DMS53 treated with DMSO at 0.1 percent for 48 hours (cell line): ENCODE measurements at regions not wholly inside any gene's neighbourhood (a gene's known extent, or its start where the extent isn't known, plus 50 kb on each side); places are given as distances from the start of the nearest gene placed in this dataset.
"Not testable (repeated sequence)": the region's sequence is repeated elsewhere in the genome, so short reads cannot be mapped to it uniquely, and the experiment has no call there.

ENCODE experiments used
- DNase-seq: peaks from one replicate; lab custom pipeline; 2025; ENCODE audit not compliant: unreplicated experiment; lab: John Stamatoyannopoulos, UW

- DNase-seq, result no peak
These were observed 934.4 kb upstream of the SLITRK1 start for GRCh38 chr13:84816567-84817105.

DNA sequence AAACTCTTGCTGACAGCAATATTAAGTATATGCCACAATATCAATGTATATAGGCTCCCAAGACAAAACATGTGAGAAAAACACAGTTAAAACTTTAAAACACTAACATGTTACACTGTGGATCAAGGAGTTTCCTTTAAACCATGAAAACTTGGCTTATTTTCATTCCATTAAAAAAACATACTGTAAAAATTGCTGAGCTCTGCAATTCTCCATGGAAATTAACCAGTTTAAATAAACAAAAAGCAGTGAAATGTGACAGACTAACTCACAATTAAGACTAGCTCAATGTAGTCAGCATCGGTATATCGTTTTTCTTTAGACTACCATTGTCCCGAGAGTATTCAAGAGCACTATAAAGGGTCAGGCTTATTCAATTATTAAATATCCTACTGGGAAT lies 930.5 kb upstream of the SLITRK1 start:
- no peak for DNase-seq

- no peak for DNase-seq
These were observed 929.8 kb upstream of the SLITRK1 start for GRCh38 chr13:84812078-84812477.

DNA sequence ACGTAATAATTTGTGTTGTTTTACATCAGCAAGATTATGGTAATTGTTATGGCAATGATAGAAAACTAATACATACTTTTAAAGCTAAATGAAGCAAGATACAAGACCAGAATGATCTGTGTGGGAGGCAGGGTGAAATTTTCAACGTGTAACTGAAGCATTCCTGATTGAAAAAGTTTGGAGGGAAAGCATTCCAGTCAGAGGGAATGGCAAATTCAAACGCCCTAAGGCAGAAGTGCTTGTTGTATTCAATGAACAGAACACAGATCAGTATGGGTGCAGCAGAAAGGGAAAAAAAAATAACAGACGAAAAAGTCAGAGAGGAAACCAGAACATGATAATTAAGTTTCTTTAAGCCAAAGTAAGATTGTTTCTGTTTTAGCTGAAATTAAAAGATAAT lies 928.5 kb upstream of the SLITRK1 start:
- DNase-seq, result no peak

DNA sequence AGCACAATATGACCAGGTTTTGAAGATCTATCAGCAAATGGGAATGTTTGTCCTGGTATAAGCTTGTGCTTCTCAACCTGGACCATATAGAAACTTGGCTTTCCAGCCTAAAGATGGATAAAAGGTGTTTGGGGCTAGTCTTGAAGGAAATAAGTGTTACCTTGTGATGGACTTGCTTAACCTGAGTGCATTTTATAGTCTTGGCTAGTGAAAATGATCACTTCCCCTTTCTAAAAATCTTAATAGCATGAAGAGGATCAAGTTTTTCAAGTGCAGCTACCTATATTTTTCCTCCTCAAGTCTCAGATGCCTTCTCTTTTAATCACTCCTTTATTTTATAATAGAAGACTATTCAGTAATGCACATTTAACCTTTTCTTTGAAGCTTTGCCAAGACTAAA lies 919.8 kb upstream of the SLITRK1 start:
- DNase-seq, result no peak

- DNase-seq, result no peak
These were observed 902.3 kb upstream of the SLITRK1 start for GRCh38 chr13:84784443-84785153.

DNA sequence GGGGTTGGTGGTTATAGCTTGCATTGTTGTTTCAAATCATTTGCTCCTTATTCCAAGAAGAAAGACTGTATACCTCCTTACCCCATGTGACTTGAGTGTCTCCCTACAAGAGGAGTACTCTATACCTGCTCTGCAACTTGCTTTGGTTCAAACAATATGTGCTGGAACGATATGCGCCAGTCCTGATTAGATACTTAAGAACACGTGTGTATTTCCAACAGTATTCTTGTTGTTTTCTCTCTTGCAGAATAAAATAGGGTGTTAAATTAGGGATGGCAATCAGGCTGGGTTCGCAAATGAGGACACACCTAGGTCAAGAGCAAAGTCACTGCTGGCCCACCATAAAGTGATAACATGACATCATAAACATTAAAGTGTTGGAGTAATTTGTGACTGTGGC lies 895.0 kb upstream of the SLITRK1 start:
- no peak for DNase-seq

- no peak for DNase-seq
These were observed 894.3 kb upstream of the SLITRK1 start for GRCh38 chr13:84776593-84776992.

GRCh38 chr13:84775920-84776319 lies 893.6 kb upstream of the SLITRK1 start:
- not testable (repeated sequence) for DNase-seq

- DNase-seq, result no peak
These were observed 891.8 kb upstream of the SLITRK1 start for GRCh38 chr13:84774111-84774510.

DNA sequence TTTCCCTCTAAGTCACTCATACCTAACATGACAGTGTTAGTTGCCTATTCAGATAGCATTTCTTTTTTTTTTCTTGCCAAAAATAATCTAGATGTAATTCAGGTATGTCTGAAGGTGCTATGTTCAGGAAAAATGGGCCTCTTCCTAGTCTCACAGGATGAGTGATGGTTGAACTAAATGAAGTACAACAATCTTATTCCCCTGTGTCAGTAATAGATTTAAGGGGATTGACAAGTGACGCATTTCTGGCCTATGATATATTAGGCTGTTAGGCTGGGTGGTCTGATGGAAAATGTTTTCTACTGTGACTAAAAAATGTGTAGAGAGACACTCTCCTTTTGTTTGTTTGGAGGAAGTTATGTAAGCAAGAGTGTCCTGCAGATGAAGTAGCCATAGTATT lies 878.7 kb upstream of the SLITRK1 start:
- DNase-seq, result no peak

GRCh38 chr13:84749126-84749525 lies 866.9 kb upstream of the SLITRK1 start:
- DNase-seq, result no peak

- DNase-seq, result no peak
These were observed 862.8 kb upstream of the SLITRK1 start for GRCh38 chr13:84745051-84745551.

- DNase-seq, result no peak
These were observed 861.9 kb upstream of the SLITRK1 start for GRCh38 chr13:84744203-84744602.

GRCh38 chr13:84741253-84741652 lies 859.0 kb upstream of the SLITRK1 start:
- no peak for DNase-seq

DNA sequence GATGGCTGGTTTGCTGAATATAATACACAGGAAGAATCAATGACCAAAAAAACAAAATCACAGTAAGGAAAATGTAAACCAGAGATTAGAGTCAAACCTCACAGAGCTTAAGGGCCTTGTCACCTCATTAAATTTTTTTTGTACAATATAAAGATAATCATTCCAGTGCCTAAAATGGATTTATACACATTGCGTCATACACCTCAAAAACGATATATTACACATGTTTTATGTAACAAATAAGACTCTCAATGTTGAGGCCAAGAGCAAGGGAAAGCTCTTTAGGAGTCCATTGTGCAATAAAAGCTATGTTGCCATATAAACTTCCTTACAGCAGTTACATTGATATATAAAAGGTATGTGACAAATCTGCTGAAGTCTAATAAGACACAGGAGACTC lies 856.7 kb upstream of the SLITRK1 start:
- DNase-seq, result no peak

GRCh38 chr13:84737661-84738060 lies 855.4 kb upstream of the SLITRK1 start:
- DNase-seq, result no peak

DNA sequence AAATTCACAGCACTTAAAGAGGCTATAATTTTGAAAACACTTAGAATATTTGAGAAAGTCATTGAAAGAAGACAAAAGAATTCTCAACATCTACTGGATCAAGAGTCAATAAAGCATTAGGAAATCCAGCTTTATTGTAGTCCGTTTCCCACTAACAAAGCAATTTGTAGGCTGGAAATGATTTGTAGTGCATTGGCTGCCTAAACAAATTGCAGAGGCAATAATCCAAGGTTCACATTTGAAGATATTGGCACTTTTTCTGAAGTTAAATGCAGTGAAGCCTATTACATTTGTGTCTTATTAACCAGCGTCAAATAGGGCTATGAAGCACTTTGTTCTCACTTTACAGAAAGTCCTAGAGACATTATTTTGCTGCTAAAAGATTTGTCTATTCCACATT lies 848.1 kb upstream of the SLITRK1 start:
- no peak for DNase-seq

DNA sequence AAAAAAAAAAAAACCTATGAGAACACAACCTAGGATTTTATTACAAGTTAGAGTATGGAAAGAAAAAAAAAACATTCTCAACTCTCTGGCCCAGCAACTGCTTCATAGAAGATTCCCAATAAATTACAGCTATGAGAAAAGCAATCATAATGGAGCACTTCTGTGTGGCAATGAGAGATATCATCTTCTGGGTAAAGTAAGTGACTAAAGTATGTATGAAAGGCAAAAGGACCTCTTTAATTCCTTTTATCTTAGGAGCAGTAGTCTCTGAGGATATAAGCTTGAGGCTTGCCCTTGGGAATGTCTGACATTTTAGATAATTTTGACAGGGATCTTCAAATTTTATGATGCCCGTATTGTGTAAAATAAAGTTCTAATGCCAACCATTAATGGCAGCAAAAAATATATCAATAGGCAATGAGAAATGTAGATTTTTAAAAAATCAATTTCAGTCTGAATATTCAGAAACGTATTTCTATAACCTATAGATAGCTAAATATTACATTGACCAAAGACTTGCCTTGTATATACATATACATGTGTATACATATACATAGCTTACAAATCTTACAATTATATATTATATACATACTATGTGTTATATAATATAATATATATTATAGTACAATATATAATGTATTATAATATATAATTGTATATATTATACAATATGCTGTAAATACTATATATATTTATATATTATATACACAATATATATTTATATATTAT lies 823.9 kb upstream of the SLITRK1 start:
- no peak for DNase-seq

DNA sequence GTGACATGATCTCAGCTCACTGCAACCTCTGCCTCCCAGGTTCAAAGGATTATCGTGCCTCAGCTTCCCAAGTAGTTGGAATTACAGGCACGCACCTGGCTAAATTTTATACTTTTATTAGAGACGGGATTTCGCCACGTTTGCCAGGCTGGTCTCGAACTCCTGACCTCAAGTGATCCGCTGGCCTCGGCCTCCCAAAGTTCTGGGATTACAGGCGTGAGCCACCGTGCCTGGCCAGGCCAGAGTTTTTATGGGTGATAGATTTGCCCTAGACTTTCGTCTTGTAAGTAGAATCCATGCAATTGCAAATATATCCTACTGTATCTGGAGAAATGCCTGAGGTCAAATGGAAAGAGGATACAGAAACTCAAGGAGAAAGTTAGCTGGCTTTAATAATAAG lies 819.9 kb upstream of the SLITRK1 start:
- DNase-seq, result no peak

DNA sequence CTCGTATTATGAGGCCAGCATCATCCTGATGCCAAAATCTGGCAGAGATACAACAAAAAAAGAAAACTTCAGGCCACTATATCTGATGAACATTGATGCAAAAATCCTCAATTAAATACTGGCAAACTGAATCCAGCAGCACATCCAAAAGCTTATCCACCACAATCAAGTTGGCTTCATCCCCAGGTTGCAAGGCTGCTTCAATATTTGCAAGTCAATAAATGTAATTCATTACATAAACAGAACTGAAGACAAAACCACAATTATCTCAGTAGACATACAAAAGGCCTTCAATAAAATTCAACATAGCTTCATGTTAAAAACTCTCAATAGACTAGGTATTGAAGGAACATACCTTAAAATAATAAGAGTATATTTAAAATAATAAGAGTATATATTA lies 815.3 kb upstream of the SLITRK1 start:
- not testable (repeated sequence) for DNase-seq

DNA sequence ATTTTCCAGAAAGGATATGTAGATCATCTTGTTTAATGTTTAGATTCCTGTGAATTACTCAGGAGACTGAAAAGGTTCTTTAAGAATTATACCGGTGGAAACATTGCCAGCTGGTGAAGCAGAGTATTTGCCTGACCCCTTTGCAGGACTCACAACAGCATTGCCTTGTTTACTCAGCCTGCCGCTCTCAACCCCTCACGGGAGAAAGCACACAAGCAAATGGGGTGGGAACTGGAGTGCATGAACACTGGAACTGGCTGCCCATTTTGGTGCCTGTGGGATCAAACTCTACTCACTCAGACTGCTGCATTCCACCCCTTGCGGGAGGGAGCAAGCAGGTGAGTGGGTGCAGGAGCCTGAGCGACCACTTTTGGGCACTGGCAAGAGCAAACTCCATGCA lies 804.7 kb upstream of the SLITRK1 start:
- no peak for DNase-seq
